ENCODE measurements at regions not wholly inside any gene's neighbourhood (a gene's known extent, or its start where the extent isn't known, plus 50 kb on each side); places are given as distances from the start of the nearest gene placed in this dataset.

DNA sequence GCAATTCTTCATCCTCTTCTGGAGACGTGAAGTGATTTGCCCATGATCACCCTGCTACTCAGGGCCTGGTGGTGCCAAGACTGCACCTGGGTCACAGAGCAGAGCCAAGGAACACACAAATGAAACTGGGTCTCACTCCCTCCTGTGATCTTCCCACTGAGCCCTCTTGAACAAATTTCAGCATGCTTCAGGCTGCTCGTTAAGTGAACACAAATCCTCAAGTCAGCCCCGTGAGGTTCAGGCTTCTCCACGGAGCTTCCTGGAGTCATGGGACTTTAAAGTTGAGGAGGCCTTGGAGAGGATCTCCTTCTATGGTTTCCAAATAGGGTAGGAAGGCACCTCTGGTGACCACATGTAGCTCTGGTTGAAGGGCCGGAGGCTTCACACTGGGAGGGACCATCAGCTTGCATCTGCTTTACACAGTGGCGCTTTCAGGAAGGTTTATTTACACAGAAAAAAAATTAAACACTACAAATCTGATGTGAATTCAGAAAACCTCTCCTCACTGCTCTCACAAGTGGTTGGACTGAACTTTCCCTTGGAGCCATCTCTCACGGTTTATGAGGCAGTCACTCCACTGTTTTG is 255.4 kb downstream of the LOXHD1 start:
- Histone ChIP-seq H3K9me2 (replicated peaks; ENCODE audit: insufficient read depth, low read length) (no peaks in the 10 kb centered on the region), H2AFZ (ENCODE audit: low read length) (no peak overlapping the region), H3K4me3 (ENCODE audit: low read length) (no peak overlapping the region), H3K9ac (ENCODE audit: low read length) (no peak overlapping the region), H3K36me3 (replicated peaks; ENCODE audit: insufficient read depth, low read length) (no peaks in the 10 kb centered on the region), H3F3A (ENCODE audit: insufficient read depth, low read length) (no peaks in the 10 kb centered on the region), H3K9me3 (replicated peaks; ENCODE audit: insufficient read depth, low read length) (no peaks in the 10 kb centered on the region), H3K27ac (ENCODE audit: low read length) (no peak overlapping the region), H3K4me2 (ENCODE audit: low read depth, low read length) (no peak overlapping the region), H3K4me1 (ENCODE audit: low read length) (peaks cover 7% of the 10 kb centered on the region; the same call in 1 of the 2 replicates), H3K79me2 (ENCODE audit: low read length) (no peaks in the 10 kb centered on the region), H4K20me1 (ENCODE audit: insufficient read depth, low read length) (no peaks in the 10 kb centered on the region), H3K27me3 (replicated peaks; ENCODE audit: insufficient read depth, low read length) (no peaks in the 10 kb centered on the region)
- no peak for DNase-seq
- TF ChIP-seq EZH2 (optimal IDR thresholded peaks at IDR 0.05; ENCODE audit: low read depth, low read length) (no peak), EZH2phosphoT487 (IDR thresholded peaks at IDR 0.05; ENCODE audit: low read length) (no peak)
- TF ChIP-seq, protein P1, sequence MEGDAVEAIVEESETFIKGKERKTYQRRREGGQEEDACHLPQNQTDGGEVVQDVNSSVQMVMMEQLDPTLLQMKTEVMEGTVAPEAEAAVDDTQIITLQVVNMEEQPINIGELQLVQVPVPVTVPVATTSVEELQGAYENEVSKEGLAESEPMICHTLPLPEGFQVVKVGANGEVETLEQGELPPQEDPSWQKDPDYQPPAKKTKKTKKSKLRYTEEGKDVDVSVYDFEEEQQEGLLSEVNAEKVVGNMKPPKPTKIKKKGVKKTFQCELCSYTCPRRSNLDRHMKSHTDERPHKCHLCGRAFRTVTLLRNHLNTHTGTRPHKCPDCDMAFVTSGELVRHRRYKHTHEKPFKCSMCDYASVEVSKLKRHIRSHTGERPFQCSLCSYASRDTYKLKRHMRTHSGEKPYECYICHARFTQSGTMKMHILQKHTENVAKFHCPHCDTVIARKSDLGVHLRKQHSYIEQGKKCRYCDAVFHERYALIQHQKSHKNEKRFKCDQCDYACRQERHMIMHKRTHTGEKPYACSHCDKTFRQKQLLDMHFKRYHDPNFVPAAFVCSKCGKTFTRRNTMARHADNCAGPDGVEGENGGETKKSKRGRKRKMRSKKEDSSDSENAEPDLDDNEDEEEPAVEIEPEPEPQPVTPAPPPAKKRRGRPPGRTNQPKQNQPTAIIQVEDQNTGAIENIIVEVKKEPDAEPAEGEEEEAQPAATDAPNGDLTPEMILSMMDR (IDR thresholded peaks at IDR 0.05; ENCODE audit: low read length): no peak

GRCh38 chr18:46402396-46402795 is 254.6 kb downstream of the LOXHD1 start:
- TF ChIP-seq EZH2phosphoT487 (IDR thresholded peaks at IDR 0.05; ENCODE audit: low read length) (no peak), EZH2 (optimal IDR thresholded peaks at IDR 0.05; ENCODE audit: low read depth, low read length) (no peak)
- TF ChIP-seq, protein P1 (IDR thresholded peaks at IDR 0.05; ENCODE audit: low read length): no peak
- H3K79me2 ChIP-seq (ENCODE audit: low read length): no peaks in the 10 kb centered on the region
- no peak overlapping the region for H3K4me2 ChIP-seq (ENCODE audit: low read depth, low read length)
- H4K20me1 ChIP-seq (ENCODE audit: insufficient read depth, low read length): no peaks in the 10 kb centered on the region
- H3K27me3 ChIP-seq (replicated peaks; ENCODE audit: insufficient read depth, low read length): no peaks in the 10 kb centered on the region
- no peak overlapping the region for H3K27ac ChIP-seq (ENCODE audit: low read length)
- no peaks in the 10 kb centered on the region for H3F3A ChIP-seq (ENCODE audit: insufficient read depth, low read length)
- no peaks in the 10 kb centered on the region for H3K9me3 ChIP-seq (replicated peaks; ENCODE audit: insufficient read depth, low read length)
- no peaks in the 10 kb centered on the region for H3K9me2 ChIP-seq (replicated peaks; ENCODE audit: insufficient read depth, low read length)
- peaks cover 7% of the 10 kb centered on the region; the same call in 1 of the 2 replicates for H3K4me1 ChIP-seq (ENCODE audit: low read length)
- H3K9ac ChIP-seq (ENCODE audit: low read length): no peak overlapping the region
- no peak for DNase-seq
- no peaks in the 10 kb centered on the region for H3K36me3 ChIP-seq (replicated peaks; ENCODE audit: insufficient read depth, low read length)
- no peak overlapping the region for H2AFZ ChIP-seq (ENCODE audit: low read length)
- H3K4me3 ChIP-seq (ENCODE audit: low read length): no peak overlapping the region

GRCh38 chr18:46402945-46403344 is 254.1 kb downstream of the LOXHD1 start:
- peaks cover 7% of the 10 kb centered on the region; the same call in 1 of the 2 replicates for H3K4me1 ChIP-seq (ENCODE audit: low read length)
- no peak overlapping the region for H3K9ac ChIP-seq (ENCODE audit: low read length)
- H3K27ac ChIP-seq (ENCODE audit: low read length): no peak overlapping the region
- H3K4me2 ChIP-seq (ENCODE audit: low read depth, low read length): no peak overlapping the region
- no peaks in the 10 kb centered on the region for H3K79me2 ChIP-seq (ENCODE audit: low read length)
- no peaks in the 10 kb centered on the region for H4K20me1 ChIP-seq (ENCODE audit: insufficient read depth, low read length)
- no peaks in the 10 kb centered on the region for H3K36me3 ChIP-seq (replicated peaks; ENCODE audit: insufficient read depth, low read length)
- H3K27me3 ChIP-seq (replicated peaks; ENCODE audit: insufficient read depth, low read length): no peaks in the 10 kb centered on the region
- no peak overlapping the region for H2AFZ ChIP-seq (ENCODE audit: low read length)
- no peaks in the 10 kb centered on the region for H3K9me2 ChIP-seq (replicated peaks; ENCODE audit: insufficient read depth, low read length)
- no peak for DNase-seq
- TF ChIP-seq, protein P1 (IDR thresholded peaks at IDR 0.05; ENCODE audit: low read length): no peak
- TF ChIP-seq EZH2 (optimal IDR thresholded peaks at IDR 0.05; ENCODE audit: low read depth, low read length): no peak
- no peak for TF ChIP-seq EZH2phosphoT487 (IDR thresholded peaks at IDR 0.05; ENCODE audit: low read length)
- no peak overlapping the region for H3K4me3 ChIP-seq (ENCODE audit: low read length)
- H3K9me3 ChIP-seq (replicated peaks; ENCODE audit: insufficient read depth, low read length): no peaks in the 10 kb centered on the region
- H3F3A ChIP-seq (ENCODE audit: insufficient read depth, low read length): no peaks in the 10 kb centered on the region

Measured in MM.1S (cell line).